K562 (cell line): ENCODE measurements at regions not wholly inside any gene's neighbourhood (a gene's known extent, or its start where the extent isn't known, plus 50 kb on each side); places are given as distances from the start of the nearest gene placed in this dataset.

Source experiments
- ATAC-seq: fragments of 200-7000 bp; cut with Tn5 transposase; 3 replicates; pipeline ENCODE4 v1.9.1; 2020; ENCODE audit warnings: moderate library complexity
- BruUV-seq: library from RNA; stranded (reverse); fragments of 400-500 nt; replicated peaks from 2 replicates; lab custom pipeline; 2021; lab: Mats Ljungman, UMichigan
- CTCF ChIA-PET: fragments of 300-600 bp; formaldehyde crosslinking; extraction: SDS; loops from one replicate; lab custom pipeline; 2021; ENCODE audit warnings: low intra/inter-chr PET ratio; lab: Yijun Ruan, JAX
- POLR2A ChIA-PET: fragments of 300-600, 350-650 bp; sonication (Branson Sonifier 250); formaldehyde crosslinking; extraction: SDS; loops from one replicate; lab custom pipeline; 2021; ENCODE audit warnings: antibody characterized with exemption, inconsistent platforms; lab: Yijun Ruan, JAX
- DNase-seq, 4 experiments: peaks; one replicate each; pipeline versions ENCODE4 v3.0.0 to v3.0.0-alpha.2; 2011 to 2018; ENCODE audit warnings: low spot score in 3 of 4, mixed read lengths in 3 of 4; ENCODE audit errors: extremely low read depth in 1 of 4
- FAIRE-seq: peaks from 2 replicates; lab custom pipeline; 2011; peaks lifted over from hg19 to GRCh38; lab: Jason Lieb, UNC
- H2AFZ ChIP-seq: 2 replicates; pipeline ENCODE4 v1.6.0; 2011; ENCODE audit warnings: low read depth, low read length, control low read depth, inconsistent platforms
- H3K27ac ChIP-seq: fragments of 200-600 bp; 3 replicates; pipeline ENCODE4 v1.8.0; 2011; ENCODE audit warnings: low read depth, mild to moderate bottlenecking, control low read depth, inconsistent platforms, low read length, moderate library complexity, mixed read lengths; ENCODE audit errors: extremely low read depth
- H3K27me3 ChIP-seq, 2 experiments: fragments of 300-600 bp in 1 of 2; 2 replicates in 1 of 2; 3 replicates in 1 of 2; pipeline versions ENCODE4 v1.6.0 to v1.8.0; 2011; ENCODE audit warnings: inconsistent platforms in 2 of 2, low read length in 2 of 2, mild to moderate bottlenecking in 1 of 2, mixed read lengths in 1 of 2, moderate library complexity in 1 of 2; ENCODE audit not compliant: control insufficient read depth in 2 of 2, insufficient read depth in 2 of 2
- H3K36me3 ChIP-seq: fragments of 300-600 bp; 3 replicates; pipeline ENCODE4 v1.8.0; 2011; ENCODE audit warnings: mild to moderate bottlenecking, low read length, inconsistent platforms; ENCODE audit not compliant: control insufficient read depth, insufficient read depth
- H3K4me1 ChIP-seq, 2 experiments: fragments of 200-600 bp in 1 of 2; replicated peaks in 1 of 2; 2 replicates in 1 of 2; 3 replicates in 1 of 2; pipeline versions ENCODE4 v1.5.1 to v1.8.0; 2011; ENCODE audit warnings: inconsistent platforms in 2 of 2, low read length in 2 of 2, mild to moderate bottlenecking in 1 of 2, mixed read lengths in 1 of 2, moderate library complexity in 1 of 2; ENCODE audit not compliant: control insufficient read depth in 2 of 2, insufficient read depth in 2 of 2
- H3K4me2 ChIP-seq: 2 replicates; pipeline ENCODE4 v1.6.1; 2011; ENCODE audit warnings: low read length, control low read depth, inconsistent platforms, mixed read lengths; ENCODE audit not compliant: insufficient read depth
- H3K4me3 ChIP-seq: fragments of 200-600 bp; sonication (generic), shearing (Covaris generic); 2 replicates; pipeline ENCODE4 v1.5.1; 2016; ENCODE audit warnings: control low read depth, inconsistent platforms
- H3K79me2 ChIP-seq: fragments of 200-600 bp; 3 replicates; pipeline ENCODE4 v1.8.0; 2011; ENCODE audit warnings: low read length, inconsistent platforms; ENCODE audit not compliant: control insufficient read depth, insufficient read depth
- H3K9ac ChIP-seq, 2 experiments: 2 replicates each; pipeline versions ENCODE4 v1.6.0 to v1.6.1; 2011; ENCODE audit warnings: low read depth in 2 of 2, low read length in 2 of 2, control low read depth in 1 of 2, inconsistent platforms in 1 of 2, mild to moderate bottlenecking in 1 of 2, mixed read lengths in 1 of 2; ENCODE audit not compliant: insufficient read depth in 1 of 2
- H3K9me1 ChIP-seq: one replicate; pipeline ENCODE4 v1.6.0; 2011; ENCODE audit warnings: inconsistent platforms, mild to moderate bottlenecking, low read length, moderate library complexity; ENCODE audit not compliant: control insufficient read depth, insufficient read depth
- H3K9me3 ChIP-seq: replicated peaks from 2 replicates; pipeline ENCODE4 v1.5.1; 2011; ENCODE audit warnings: low read depth, low read length, inconsistent platforms; ENCODE audit not compliant: control insufficient read depth, insufficient read depth
- H4K20me1 ChIP-seq: replicated peaks from 2 replicates; pipeline ENCODE4 v1.6.1; 2011; ENCODE audit warnings: low read length, inconsistent platforms, mixed read lengths; ENCODE audit not compliant: control insufficient read depth, insufficient read depth
- BACH1 ChIP-seq: fragments of 200-800 bp; sonication (Bioruptor generic); IDR thresholded peaks from 2 replicates; pipeline ENCODE4 v1.6.1; 2016; ENCODE audit warnings: missing genetic modification characterization, missing compliant biosample characterization
- NCOA2 ChIP-seq, 2 experiments: fragments of 450-650 bp; IDR thresholded peaks; 2 replicates each; pipeline ENCODE4 v1.6.1; 2018; ENCODE audit warnings: mild to moderate bottlenecking in 2 of 2, moderate library complexity in 1 of 2; ENCODE audit not compliant: partially characterized antibody in 2 of 2
- NCOA6 ChIP-seq: fragments of 450-650 bp; IDR thresholded peaks from 2 replicates; pipeline ENCODE4 v1.6.1; 2017; ENCODE audit warnings: mild to moderate bottlenecking
- SMARCC2 ChIP-seq: fragments of 450-650 bp; IDR thresholded peaks from 2 replicates; pipeline ENCODE4 v1.6.1; 2017; ENCODE audit warnings: antibody characterized with exemption, moderate library complexity, mild to moderate bottlenecking, low read depth
- SRSF1 ChIP-seq: fragments of 200-400 bp; formaldehyde crosslinking; IDR thresholded peaks from 2 replicates; pipeline ENCODE4 v1.6.1; 2017; ENCODE audit warnings: mild to moderate bottlenecking, low read depth, low read length, moderate library complexity
- THRAP3 ChIP-seq: fragments of 450-650 bp; IDR thresholded peaks from 2 replicates; pipeline ENCODE4 v1.6.1; 2016; ENCODE audit warnings: mild to moderate bottlenecking, inconsistent platforms, borderline replicate concordance
- XRCC5 ChIP-seq: fragments of 200-400 bp; formaldehyde crosslinking; IDR thresholded peaks from 2 replicates; pipeline ENCODE4 v1.6.1; 2017; ENCODE audit warnings: low read depth, mild to moderate bottlenecking, low read length
- YY1 ChIP-seq, 3 experiments: IDR thresholded peaks; 2 replicates each; pipeline ENCODE4 v1.6.1; 2011; ENCODE audit warnings: low read length in 2 of 3, mild to moderate bottlenecking in 2 of 3, moderate library complexity in 2 of 3, borderline replicate concordance in 1 of 3, control low read depth in 1 of 3, low read depth in 1 of 3; ENCODE audit not compliant: insufficient read depth in 3 of 3, insufficient replicate concordance in 2 of 3, control insufficient read depth in 1 of 3, insufficient read length in 1 of 3; ENCODE audit errors: extremely low read depth in 1 of 3
- ZEB2 ChIP-seq: fragments of 450-650 bp; IDR thresholded peaks from 2 replicates; pipeline ENCODE4 v1.6.1; 2016
- ZNF134 ChIP-seq: fragments of 250-450 bp; sonication (Bioruptor Pico); conservative IDR thresholded peaks from 2 replicates; pipeline ENCODE4 v1.4.0; 2020
- ZNF431 ChIP-seq: sonication (generic); formaldehyde crosslinking; IDR thresholded peaks from 2 replicates; pipeline ENCODE4 v1.8.0; 2022; ENCODE audit warnings: mild to moderate bottlenecking, missing genetic modification reagents
- WGBS: fragments of 100-300 bp; shearing (Covaris generic); methylation state at CpG from one replicate; pipeline ENCODE4 v1.1.6; 2016; ENCODE audit warnings: low coverage, mixed read lengths; ENCODE audit not compliant: insufficient coverage; ENCODE audit errors: missing lambda C conversion rate; 5-methylcytosine and 5-hydroxymethylcytosine counted together
- in situ Hi-C: fragments of 300-500 bp; cut with MboI; formaldehyde crosslinking; loops from 4 replicates; pipeline ENCODE4 v1.15.0; 2018; ENCODE audit warnings: inconsistent platforms, mixed read lengths
- intact Hi-C: fragments of 100-400 bp; cut with micrococcal nuclease; formaldehyde crosslinking; loops from 2 replicates; pipeline ENCODE4 v1.14.2; 2022
- TF ChIP-seq, protein P1 (sequence below): sonication (generic); formaldehyde crosslinking; IDR thresholded peaks from 2 replicates; pipeline ENCODE4 v1.9.0; 2022; ENCODE audit warnings: mild to moderate bottlenecking, missing genetic modification reagents
- TF ChIP-seq, protein P2 (sequence below): fragments of 450-650 bp; IDR thresholded peaks from 2 replicates; pipeline ENCODE4 v1.6.1; 2016; ENCODE audit warnings: mild to moderate bottlenecking
- TF ChIP-seq, protein P3 (sequence below): fragments of 250-450 bp; sonication (Bioruptor Pico); IDR thresholded peaks from 2 replicates; pipeline ENCODE4 v1.9.0; 2021; ENCODE audit warnings: mild to moderate bottlenecking
- TF ChIP-seq, protein P4 (sequence below): fragments of 450-650 bp; IDR thresholded peaks from 2 replicates; pipeline ENCODE4 v1.7.0; 2016; ENCODE audit warnings: borderline replicate concordance
- TF ChIP-seq, protein P5 (sequence below): IDR thresholded peaks from 2 replicates; pipeline ENCODE4 v1.6.1; 2011; ENCODE audit not compliant: insufficient read length; ENCODE audit errors: extremely low read depth

DNA sequence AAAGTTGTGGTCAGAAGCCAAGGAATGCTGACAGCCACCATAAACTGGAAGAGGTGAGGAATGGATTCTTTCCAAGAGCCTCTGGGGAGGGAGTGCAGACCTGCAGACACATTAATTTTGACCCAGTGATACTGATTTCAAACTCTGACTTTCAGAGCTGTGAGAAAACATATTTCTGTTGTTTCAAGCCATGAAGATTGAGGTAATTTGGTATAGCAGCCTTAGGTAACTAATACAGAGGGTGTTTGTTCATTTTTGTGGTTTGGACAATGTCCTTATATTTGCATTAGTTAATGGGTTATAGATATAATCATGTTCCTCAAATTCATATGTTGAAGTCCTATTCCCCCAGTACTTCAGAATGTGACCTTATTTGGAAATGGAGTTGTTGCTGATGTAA lies 85.4 kb upstream of the GTSF1L start (continued):
- TF ChIP-seq, protein P1, sequence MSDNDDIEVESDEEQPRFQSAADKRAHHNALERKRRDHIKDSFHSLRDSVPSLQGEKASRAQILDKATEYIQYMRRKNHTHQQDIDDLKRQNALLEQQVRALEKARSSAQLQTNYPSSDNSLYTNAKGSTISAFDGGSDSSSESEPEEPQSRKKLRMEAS (CRISPR knock-in tag): no peak
- TF ChIP-seq XRCC5 (no peak), YY1 (IDR thresholded peaks at IDR 0.05; ENCODE audit: borderline replicate concordance in 1 of 3, control insufficient read depth in 1 of 3, extremely low read depth in 1 of 3, insufficient read depth in 3 of 3, insufficient read length in 1 of 3, insufficient replicate concordance in 2 of 3, low read depth in 1 of 3, low read length in 2 of 3) (no peak), ZEB2 (no peak)

DNA sequence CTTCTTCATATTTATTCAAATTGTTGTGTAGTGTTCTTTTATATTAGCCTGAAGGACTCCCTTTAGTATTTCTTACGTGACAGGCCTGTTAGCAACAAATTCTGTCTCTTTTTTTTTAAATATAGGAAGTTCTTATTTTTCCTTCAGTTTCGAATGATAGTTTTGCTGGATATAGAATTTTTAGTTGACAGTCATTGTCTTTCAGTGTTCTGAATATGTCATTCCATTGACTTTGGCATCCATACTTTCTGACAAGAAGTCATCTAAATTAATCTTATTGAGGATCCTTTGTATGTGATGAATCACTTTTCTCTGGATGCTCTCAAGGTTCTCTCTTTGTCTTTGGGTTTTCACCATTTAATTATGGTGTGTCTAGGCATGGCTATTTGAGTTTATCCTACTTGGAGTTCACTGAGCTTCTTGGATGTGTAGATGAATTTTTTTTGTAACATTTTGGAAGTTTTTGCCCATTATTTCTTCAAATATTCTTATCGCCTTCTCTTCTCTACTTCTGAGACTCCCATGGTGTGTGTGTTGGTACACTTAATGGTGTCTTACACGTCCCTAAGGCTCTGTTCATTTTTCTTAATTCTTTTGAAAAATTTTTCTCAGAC lies 82.5 kb upstream of the GTSF1L start:
- no peak overlapping the region for H3K4me3 ChIP-seq
- ChIA-PET CTCF (no interaction called here), POLR2A (no interaction called here)
- H3K4me2 ChIP-seq: no peak overlapping the region
- DNase-seq: no peak
- no peaks in the 10 kb centered on the region for H3K9me3 ChIP-seq
- WGBS: 2% methylated on average over 4 of the region's 4 CpGs
- no peak for ATAC-seq
- intact Hi-C loops: no loop called here
- no TSS peak for BruUV-seq
- TF ChIP-seq, protein P2, sequence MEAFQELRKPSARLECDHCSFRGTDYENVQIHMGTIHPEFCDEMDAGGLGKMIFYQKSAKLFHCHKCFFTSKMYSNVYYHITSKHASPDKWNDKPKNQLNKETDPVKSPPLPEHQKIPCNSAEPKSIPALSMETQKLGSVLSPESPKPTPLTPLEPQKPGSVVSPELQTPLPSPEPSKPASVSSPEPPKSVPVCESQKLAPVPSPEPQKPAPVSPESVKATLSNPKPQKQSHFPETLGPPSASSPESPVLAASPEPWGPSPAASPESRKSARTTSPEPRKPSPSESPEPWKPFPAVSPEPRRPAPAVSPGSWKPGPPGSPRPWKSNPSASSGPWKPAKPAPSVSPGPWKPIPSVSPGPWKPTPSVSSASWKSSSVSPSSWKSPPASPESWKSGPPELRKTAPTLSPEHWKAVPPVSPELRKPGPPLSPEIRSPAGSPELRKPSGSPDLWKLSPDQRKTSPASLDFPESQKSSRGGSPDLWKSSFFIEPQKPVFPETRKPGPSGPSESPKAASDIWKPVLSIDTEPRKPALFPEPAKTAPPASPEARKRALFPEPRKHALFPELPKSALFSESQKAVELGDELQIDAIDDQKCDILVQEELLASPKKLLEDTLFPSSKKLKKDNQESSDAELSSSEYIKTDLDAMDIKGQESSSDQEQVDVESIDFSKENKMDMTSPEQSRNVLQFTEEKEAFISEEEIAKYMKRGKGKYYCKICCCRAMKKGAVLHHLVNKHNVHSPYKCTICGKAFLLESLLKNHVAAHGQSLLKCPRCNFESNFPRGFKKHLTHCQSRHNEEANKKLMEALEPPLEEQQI: no peak
- TF ChIP-seq SMARCC2 (no peak), ZNF431 (CRISPR knock-in tag) (no peak), BACH1 (no peak), NCOA6 (no peak), SRSF1 (no peak), NCOA2 (IDR thresholded peaks at IDR 0.05; ENCODE audit: partially characterized antibody in 2 of 2) (no peak), THRAP3 (no peak), ZNF134 (CRISPR knock-in tag) (no peak)
- TF ChIP-seq, protein P3, sequence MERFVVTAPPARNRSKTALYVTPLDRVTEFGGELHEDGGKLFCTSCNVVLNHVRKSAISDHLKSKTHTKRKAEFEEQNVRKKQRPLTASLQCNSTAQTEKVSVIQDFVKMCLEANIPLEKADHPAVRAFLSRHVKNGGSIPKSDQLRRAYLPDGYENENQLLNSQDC (CRISPR knock-in tag): no peak
- TF ChIP-seq, protein P4, sequence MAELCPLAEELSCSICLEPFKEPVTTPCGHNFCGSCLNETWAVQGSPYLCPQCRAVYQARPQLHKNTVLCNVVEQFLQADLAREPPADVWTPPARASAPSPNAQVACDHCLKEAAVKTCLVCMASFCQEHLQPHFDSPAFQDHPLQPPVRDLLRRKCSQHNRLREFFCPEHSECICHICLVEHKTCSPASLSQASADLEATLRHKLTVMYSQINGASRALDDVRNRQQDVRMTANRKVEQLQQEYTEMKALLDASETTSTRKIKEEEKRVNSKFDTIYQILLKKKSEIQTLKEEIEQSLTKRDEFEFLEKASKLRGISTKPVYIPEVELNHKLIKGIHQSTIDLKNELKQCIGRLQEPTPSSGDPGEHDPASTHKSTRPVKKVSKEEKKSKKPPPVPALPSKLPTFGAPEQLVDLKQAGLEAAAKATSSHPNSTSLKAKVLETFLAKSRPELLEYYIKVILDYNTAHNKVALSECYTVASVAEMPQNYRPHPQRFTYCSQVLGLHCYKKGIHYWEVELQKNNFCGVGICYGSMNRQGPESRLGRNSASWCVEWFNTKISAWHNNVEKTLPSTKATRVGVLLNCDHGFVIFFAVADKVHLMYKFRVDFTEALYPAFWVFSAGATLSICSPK: no peak
- TF ChIP-seq, protein P5, sequence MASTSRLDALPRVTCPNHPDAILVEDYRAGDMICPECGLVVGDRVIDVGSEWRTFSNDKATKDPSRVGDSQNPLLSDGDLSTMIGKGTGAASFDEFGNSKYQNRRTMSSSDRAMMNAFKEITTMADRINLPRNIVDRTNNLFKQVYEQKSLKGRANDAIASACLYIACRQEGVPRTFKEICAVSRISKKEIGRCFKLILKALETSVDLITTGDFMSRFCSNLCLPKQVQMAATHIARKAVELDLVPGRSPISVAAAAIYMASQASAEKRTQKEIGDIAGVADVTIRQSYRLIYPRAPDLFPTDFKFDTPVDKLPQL: no peak
- H3K36me3 ChIP-seq: no peaks in the 10 kb centered on the region
- H3K9ac ChIP-seq: no peak overlapping the region
- H3K4me1 ChIP-seq: no peaks in the 10 kb centered on the region
- no peaks in the 10 kb centered on the region for H3K79me2 ChIP-seq
- H2AFZ ChIP-seq: no peak overlapping the region
- FAIRE-seq: no peak
- no peaks in the 10 kb centered on the region for H3K9me1 ChIP-seq
- no peaks in the 10 kb centered on the region for H3K27me3 ChIP-seq
- no peak overlapping the region for H3K27ac ChIP-seq
- in situ Hi-C loops: no loop called here
- H4K20me1 ChIP-seq: no peaks in the 10 kb centered on the region
